Suprapubic skin (tissue), 4 donors: ENCODE measurements at regions not wholly inside any gene's neighbourhood (a gene's known extent, or its start where the extent isn't known, plus 50 kb on each side); places are given as distances from the start of the nearest gene placed in this dataset.
A peak's percentile ranks its signal among the peaks of the same experiment; 100 is the strongest.

ENCODE experiments used
- DNase-seq, 2 donors: peaks; one replicate each; pipeline ENCODE4 v3.0.0-alpha.2; 2019; ENCODE audit warnings: low spot score in 2 of 2
- H3K27ac ChIP-seq: fragments of 200-600 bp; sonication (generic); one replicate; pipeline ENCODE4 v1.5.1; 2019
- H3K27me3 ChIP-seq: fragments of 200-600 bp; sonication (generic); one replicate; pipeline ENCODE4 v1.5.1; 2019
- H3K36me3 ChIP-seq: fragments of 200-600 bp; sonication (generic); one replicate; pipeline ENCODE4 v1.5.1; 2019
- H3K4me1 ChIP-seq: fragments of 200-600 bp; sonication (generic); one replicate; pipeline ENCODE4 v1.5.1; 2019
- H3K4me3 ChIP-seq: fragments of 200-600 bp; sonication (generic); one replicate; pipeline ENCODE4 v1.5.1; 2019; ENCODE audit warnings: mild to moderate bottlenecking
- H3K9me3 ChIP-seq: fragments of 200-600 bp; sonication (generic); one replicate; pipeline ENCODE4 v1.5.1; 2019
- CTCF ChIP-seq, 2 donors: fragments of 200-600 bp in 1 of 2; fragments of 450-650 bp in 1 of 2; sonication (generic) in 1 of 2; IDR thresholded peaks; one replicate each; pipeline ENCODE4 v1.5.1; 2016 to 2019; ENCODE audit warnings: antibody characterized with exemption in 2 of 2, mild to moderate bottlenecking in 1 of 2, moderate library complexity in 1 of 2
- EP300 ChIP-seq: sonication (generic); formaldehyde crosslinking; IDR thresholded peaks from one replicate; pipeline ENCODE4 v1.6.1; 2017; ENCODE audit warnings: antibody characterized with exemption
- POLR2A ChIP-seq, 2 donors: fragments of 450-650 bp; IDR thresholded peaks; one replicate each; pipeline ENCODE4 v1.6.1; 2017; ENCODE audit warnings: antibody characterized with exemption in 2 of 2, mild to moderate bottlenecking in 2 of 2, moderate library complexity in 2 of 2
- POLR2AphosphoS5 ChIP-seq, 3 donors: sonication (generic); formaldehyde crosslinking; IDR thresholded peaks; one replicate each; pipeline ENCODE4 v1.6.1; 2017; ENCODE audit warnings: antibody characterized with exemption in 3 of 3
- WGBS: methylation state at CpG from one replicate; pipeline ENCODE4 v1.1.5; 2018; 5-methylcytosine and 5-hydroxymethylcytosine counted together

GRCh38 chr9:134562146-134562849 is 79.3 kb upstream of the COL5A1 start:
- no peaks in the 10 kb centered on the region for H3K36me3 ChIP-seq
- no peak for TF ChIP-seq CTCF (IDR thresholded peaks at IDR 0.05)
- no peak for TF ChIP-seq EP300
- TF ChIP-seq POLR2AphosphoS5 (IDR thresholded peaks at IDR 0.05) = no peak
- no peak for TF ChIP-seq POLR2A (IDR thresholded peaks at IDR 0.05)
- H3K9me3 ChIP-seq = no peaks in the 10 kb centered on the region
- H3K4me1 ChIP-seq = no peaks in the 10 kb centered on the region
- peak; percentile 32 to 65 for DNase-seq
- 82% methylated on average over 5 of the region's 5 CpGs for WGBS
- H3K27ac ChIP-seq = no peak overlapping the region
- H3K4me3 ChIP-seq = no peak overlapping the region
- no peaks in the 10 kb centered on the region for H3K27me3 ChIP-seq

GRCh38 chr9:134563397-134563796 is 78.2 kb upstream of the COL5A1 start:
- DNase-seq = peak in 1 of 2 donors; percentile 24
- H3K27ac ChIP-seq = no peak overlapping the region
- TF ChIP-seq POLR2A (IDR thresholded peaks at IDR 0.05) (no peak), POLR2AphosphoS5 (IDR thresholded peaks at IDR 0.05) (no peak), EP300 (no peak), CTCF (IDR thresholded peaks at IDR 0.05) (no peak)
- no peaks in the 10 kb centered on the region for H3K27me3 ChIP-seq
- H3K36me3 ChIP-seq = no peaks in the 10 kb centered on the region
- H3K4me1 ChIP-seq = no peaks in the 10 kb centered on the region
- H3K9me3 ChIP-seq = no peaks in the 10 kb centered on the region
- WGBS = 83% methylated on average over 4 of the region's 4 CpGs
- no peak overlapping the region for H3K4me3 ChIP-seq

- H3K27ac ChIP-seq = no peak overlapping the region
- H3K4me1 ChIP-seq = no peaks in the 10 kb centered on the region
- H3K36me3 ChIP-seq = no peaks in the 10 kb centered on the region
- peak; percentile 39 to 43 for DNase-seq
- WGBS = 84% methylated on average over 16 of the region's 16 CpGs
- no peaks in the 10 kb centered on the region for H3K27me3 ChIP-seq
- no peaks in the 10 kb centered on the region for H3K9me3 ChIP-seq
- TF ChIP-seq CTCF (IDR thresholded peaks at IDR 0.05) (no peak), POLR2AphosphoS5 (IDR thresholded peaks at IDR 0.05) (no peak), EP300 (no peak), POLR2A (IDR thresholded peaks at IDR 0.05) (no peak)
- no peak overlapping the region for H3K4me3 ChIP-seq
Observed at GRCh38 chr9:134564431-134565170, 77.0 kb upstream of the COL5A1 start.

- H3K27ac ChIP-seq = no peak overlapping the region
- H3K36me3 ChIP-seq = no peaks in the 10 kb centered on the region
- WGBS = 87% methylated on average over 14 of the region's 14 CpGs
- TF ChIP-seq POLR2AphosphoS5 (IDR thresholded peaks at IDR 0.05) (no peak), CTCF (IDR thresholded peaks at IDR 0.05) (no peak), EP300 (no peak), POLR2A (IDR thresholded peaks at IDR 0.05) (no peak)
- H3K4me1 ChIP-seq = no peaks in the 10 kb centered on the region
- H3K27me3 ChIP-seq = no peaks in the 10 kb centered on the region
- H3K9me3 ChIP-seq = no peaks in the 10 kb centered on the region
- no peak overlapping the region for H3K4me3 ChIP-seq
- DNase-seq = peak in 1 of 2 donors; percentile 24
Observed at GRCh38 chr9:134565316-134565915, 76.2 kb upstream of the COL5A1 start.
